ENCODE measurements at regions not wholly inside any gene's neighbourhood (a gene's known extent, or its start where the extent isn't known, plus 50 kb on each side); places are given as distances from the start of the nearest gene placed in this dataset.

DNA sequence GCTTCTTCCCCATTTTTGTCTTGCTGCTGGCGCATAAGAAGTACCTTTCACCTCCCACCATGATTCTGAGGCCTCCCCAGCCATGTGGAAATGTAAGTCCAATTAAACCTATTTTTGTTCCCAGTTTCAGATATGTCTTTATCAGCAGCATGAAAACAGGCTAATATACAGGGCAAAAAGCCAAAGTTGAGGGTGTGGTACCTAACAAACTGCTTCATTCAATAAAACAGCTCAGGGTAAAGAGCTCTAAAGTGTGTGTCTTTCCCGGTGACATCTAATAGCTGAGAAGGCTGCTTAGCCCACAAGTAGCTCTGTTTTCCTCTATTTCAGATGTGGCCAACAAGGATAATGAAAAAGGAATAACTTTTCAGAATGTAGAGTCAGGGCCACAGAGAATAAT, 76.7 kb upstream of the SLC8A3 start:
- TF ChIP-seq, protein P1, sequence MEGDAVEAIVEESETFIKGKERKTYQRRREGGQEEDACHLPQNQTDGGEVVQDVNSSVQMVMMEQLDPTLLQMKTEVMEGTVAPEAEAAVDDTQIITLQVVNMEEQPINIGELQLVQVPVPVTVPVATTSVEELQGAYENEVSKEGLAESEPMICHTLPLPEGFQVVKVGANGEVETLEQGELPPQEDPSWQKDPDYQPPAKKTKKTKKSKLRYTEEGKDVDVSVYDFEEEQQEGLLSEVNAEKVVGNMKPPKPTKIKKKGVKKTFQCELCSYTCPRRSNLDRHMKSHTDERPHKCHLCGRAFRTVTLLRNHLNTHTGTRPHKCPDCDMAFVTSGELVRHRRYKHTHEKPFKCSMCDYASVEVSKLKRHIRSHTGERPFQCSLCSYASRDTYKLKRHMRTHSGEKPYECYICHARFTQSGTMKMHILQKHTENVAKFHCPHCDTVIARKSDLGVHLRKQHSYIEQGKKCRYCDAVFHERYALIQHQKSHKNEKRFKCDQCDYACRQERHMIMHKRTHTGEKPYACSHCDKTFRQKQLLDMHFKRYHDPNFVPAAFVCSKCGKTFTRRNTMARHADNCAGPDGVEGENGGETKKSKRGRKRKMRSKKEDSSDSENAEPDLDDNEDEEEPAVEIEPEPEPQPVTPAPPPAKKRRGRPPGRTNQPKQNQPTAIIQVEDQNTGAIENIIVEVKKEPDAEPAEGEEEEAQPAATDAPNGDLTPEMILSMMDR (IDR thresholded peaks at IDR 0.05), result no peak
- no peak for TF ChIP-seq ZBTB33 (IDR thresholded peaks at IDR 0.05; ENCODE audit: borderline replicate concordance, low read depth)
- TF ChIP-seq MAX (IDR thresholded peaks at IDR 0.05; ENCODE audit: low read depth), result no peak
